WTC11 (cell line): ENCODE measurements at regions not wholly inside any gene's neighbourhood (a gene's known extent, or its start where the extent isn't known, plus 50 kb on each side); places are given as distances from the start of the nearest gene placed in this dataset.

Experiments used
- ATAC-seq: fragments of 200-7000 bp; cut with Tn5 transposase; 2 replicates; pipeline ENCODE4 v1.10.0; 2021; ENCODE audit warnings: mild to moderate bottlenecking, moderate library complexity
- CTCF ChIA-PET: fragments of 300-600 bp; sonication (Branson Sonifier 250); formaldehyde crosslinking; loops from one replicate; lab custom pipeline; 2021; ENCODE audit warnings: antibody characterized with exemption; lab: Charles Lee
- POLR2A ChIA-PET: fragments of 350-600 bp; sonication (Branson Sonifier 250); formaldehyde crosslinking; loops from one replicate; lab custom pipeline; 2021; ENCODE audit warnings: antibody characterized with exemption; lab: Charles Lee
- DNase-seq: peaks from one replicate; pipeline ENCODE4 v3.0.0; 2021; ENCODE audit warnings: low spot score
- H3K27ac Mint-ChIP-seq: 2 replicates; pipeline ENCODE4 v1.8.0; 2021; ENCODE audit warnings: mixed read lengths
- H3K27me3 Mint-ChIP-seq: 2 replicates; pipeline ENCODE4 v1.8.0; 2021; ENCODE audit warnings: low read depth, mild to moderate bottlenecking, moderate library complexity, mixed read lengths
- H3K36me3 Mint-ChIP-seq: 2 replicates; pipeline ENCODE4 v1.8.0; 2021; ENCODE audit warnings: mixed read lengths
- H3K4me1 Mint-ChIP-seq: 2 replicates; pipeline ENCODE4 v1.8.0; 2022; ENCODE audit warnings: mixed read lengths
- H3K4me3 Mint-ChIP-seq: 2 replicates; pipeline ENCODE4 v1.8.0; 2021; ENCODE audit warnings: mild to moderate bottlenecking, moderate library complexity, mixed read lengths
- H3K9me3 Mint-ChIP-seq: 2 replicates; pipeline ENCODE4 v1.8.0; 2021; ENCODE audit warnings: mixed read lengths
- ATF2 ChIP-seq: sonication (generic); formaldehyde crosslinking; IDR thresholded peaks from 2 replicates; pipeline ENCODE4 v1.8.1; 2022; ENCODE audit warnings: low read depth, missing genetic modification reagents, borderline replicate concordance
- CBFB ChIP-seq: sonication (generic); formaldehyde crosslinking; IDR thresholded peaks from 2 replicates; pipeline ENCODE4 v1.8.1; 2022; ENCODE audit warnings: mild to moderate bottlenecking, low read depth, missing genetic modification reagents
- CDX4 ChIP-seq: fragments of 250-450 bp; sonication (Bioruptor Pico); IDR thresholded peaks from 2 replicates; pipeline ENCODE4 v1.9.0; 2021; ENCODE audit warnings: moderate library complexity, mild to moderate bottlenecking, inconsistent platforms, borderline replicate concordance
- E2F4 ChIP-seq: sonication (generic); formaldehyde crosslinking; IDR thresholded peaks from 2 replicates; pipeline ENCODE4 v1.8.1; 2022; ENCODE audit warnings: low read depth, mild to moderate bottlenecking, moderate library complexity, missing genetic modification reagents, borderline replicate concordance
- ETV6 ChIP-seq: sonication (generic); formaldehyde crosslinking; IDR thresholded peaks from 2 replicates; pipeline ENCODE4 v1.8.1; 2022; ENCODE audit warnings: mild to moderate bottlenecking, missing genetic modification reagents
- FOXK1 ChIP-seq: sonication (generic); formaldehyde crosslinking; IDR thresholded peaks from 2 replicates; pipeline ENCODE4 v1.8.0; 2022; ENCODE audit warnings: mild to moderate bottlenecking, moderate library complexity, missing genetic modification reagents
- IRF1 ChIP-seq: sonication (generic); formaldehyde crosslinking; IDR thresholded peaks from 2 replicates; pipeline ENCODE4 v1.8.0; 2023; ENCODE audit warnings: missing genetic modification reagents
- JAZF1 ChIP-seq: fragments of 250-450 bp; sonication (Bioruptor Pico); IDR thresholded peaks from 2 replicates; pipeline ENCODE4 v1.9.0; 2021; ENCODE audit warnings: moderate library complexity, mild to moderate bottlenecking, inconsistent platforms
- KAT7 ChIP-seq: sonication (generic); formaldehyde crosslinking; IDR thresholded peaks from 2 replicates; pipeline ENCODE4 v1.8.1; 2023; ENCODE audit warnings: missing genetic modification reagents, mild to moderate bottlenecking, borderline replicate concordance
- MXD4 ChIP-seq: fragments of 250-450 bp; sonication (Bioruptor Pico); IDR thresholded peaks from 2 replicates; pipeline ENCODE4 v1.8.0; 2021; ENCODE audit warnings: mild to moderate bottlenecking, moderate library complexity, borderline replicate concordance
- NFE2L1 ChIP-seq: sonication (generic); formaldehyde crosslinking; IDR thresholded peaks from 2 replicates; pipeline ENCODE4 v1.8.1; 2023; ENCODE audit warnings: missing genetic modification reagents
- NFYB ChIP-seq: sonication (generic); formaldehyde crosslinking; conservative IDR thresholded peaks from 2 replicates; pipeline ENCODE4 v1.8.0; 2022; ENCODE audit warnings: low read depth, missing genetic modification reagents
- NR1H2 ChIP-seq: sonication (generic); formaldehyde crosslinking; IDR thresholded peaks from 2 replicates; pipeline ENCODE4 v1.9.0; 2021; ENCODE audit warnings: mild to moderate bottlenecking, moderate library complexity, missing genetic modification reagents
- NR2C2 ChIP-seq: sonication (generic); formaldehyde crosslinking; IDR thresholded peaks from 2 replicates; pipeline ENCODE4 v1.8.0; 2022; ENCODE audit warnings: mild to moderate bottlenecking, missing genetic modification reagents
- PRRX2 ChIP-seq: fragments of 250-450 bp; sonication (Bioruptor Pico); IDR thresholded peaks from 2 replicates; pipeline ENCODE4 v1.8.0; 2021; ENCODE audit warnings: mild to moderate bottlenecking
- ZBTB43 ChIP-seq: sonication (generic); formaldehyde crosslinking; IDR thresholded peaks from 2 replicates; pipeline ENCODE4 v1.8.1; 2023; ENCODE audit warnings: mild to moderate bottlenecking, missing genetic modification reagents
- ZNF121 ChIP-seq: sonication (generic); formaldehyde crosslinking; IDR thresholded peaks from 2 replicates; pipeline ENCODE4 v1.8.0; 2023; ENCODE audit warnings: missing genetic modification reagents
- ZNF219 ChIP-seq: sonication (generic); formaldehyde crosslinking; IDR thresholded peaks from 2 replicates; pipeline ENCODE4 v1.8.0; 2023; ENCODE audit warnings: missing genetic modification reagents, mild to moderate bottlenecking, borderline replicate concordance
- ZNF317 ChIP-seq: sonication (generic); formaldehyde crosslinking; IDR thresholded peaks from 2 replicates; pipeline ENCODE4 v1.8.1; 2023; ENCODE audit warnings: low read depth, mild to moderate bottlenecking, moderate library complexity, missing genetic modification reagents, borderline replicate concordance
- ZNF425 ChIP-seq: fragments of 250-450 bp; sonication (Bioruptor Pico); conservative IDR thresholded peaks from 2 replicates; pipeline ENCODE4 v1.9.0; 2021; ENCODE audit warnings: mild to moderate bottlenecking
- ZNF512 ChIP-seq: sonication (generic); formaldehyde crosslinking; IDR thresholded peaks from 2 replicates; pipeline ENCODE4 v1.8.1; 2022; ENCODE audit warnings: missing genetic modification reagents, borderline replicate concordance
- ZNF532 ChIP-seq: fragments of 250-450 bp; sonication (Bioruptor Pico); IDR thresholded peaks from 2 replicates; pipeline ENCODE4 v1.9.0; 2021; ENCODE audit warnings: mild to moderate bottlenecking, borderline replicate concordance

- TF ChIP-seq ZNF512 (CRISPR knock-in tag) (no peak), CDX4 (no peak), ATF2 (no peak), FOXK1 (CRISPR knock-in tag) (no peak), CBFB (CRISPR knock-in tag) (no peak), ZNF121 (no peak), NR1H2 (CRISPR knock-in tag) (no peak), ZNF219 (CRISPR knock-in tag) (no peak)
Observed at GRCh38 chr18:47686806-47687205, 243.7 kb downstream of the SMAD2 start (continued).

GRCh38 chr18:47683774-47684173 lies 246.7 kb downstream of the SMAD2 start:
- H3K9me3 Mint-ChIP-seq, result no peaks in the 10 kb centered on the region
- H3K4me1 Mint-ChIP-seq, result no peaks in the 10 kb centered on the region
- ChIA-PET POLR2A (no interaction called here), CTCF (no interaction called here)
- DNase-seq (no peak), ATAC-seq (no peak)
- no peak overlapping the region for H3K27ac Mint-ChIP-seq
- TF ChIP-seq E2F4 (CRISPR knock-in tag) (no peak), IRF1 (CRISPR knock-in tag) (no peak), ZNF425 (CRISPR knock-in tag) (no peak), MXD4 (CRISPR knock-in tag) (no peak), KAT7 (CRISPR knock-in tag) (no peak), ETV6 (CRISPR knock-in tag) (no peak), ZNF317 (CRISPR knock-in tag) (no peak), ZNF532 (no peak), JAZF1 (CRISPR knock-in tag) (no peak), NR2C2 (CRISPR knock-in tag) (no peak), ZBTB43 (CRISPR knock-in tag) (no peak), NFE2L1 (CRISPR knock-in tag) (no peak), PRRX2 (CRISPR knock-in tag) (no peak), NFYB (CRISPR knock-in tag) (no peak)
- no peak overlapping the region for H3K4me3 Mint-ChIP-seq
- no peaks in the 10 kb centered on the region for H3K36me3 Mint-ChIP-seq
- H3K27me3 Mint-ChIP-seq, result no peaks in the 10 kb centered on the region
